GM12875 (cell line): ENCODE measurements at regions not wholly inside any gene's neighbourhood (a gene's known extent, or its start where the extent isn't known, plus 50 kb on each side); places are given as distances from the start of the nearest gene placed in this dataset.

Source experiments
- H3K4me3 ChIP-seq: one replicate; pipeline ENCODE4 v1.5.1; 2011; ENCODE audit warnings: low read depth, low read length, control low read depth
- CTCF ChIP-seq: IDR thresholded peaks from 2 replicates; pipeline ENCODE4 v1.5.1; 2011; ENCODE audit warnings: low read depth, mild to moderate bottlenecking, control low read depth, inconsistent platforms, low read length, moderate library complexity, borderline replicate concordance; ENCODE audit not compliant: insufficient read depth

GRCh38 chr10:29163746-29164145 is 125.1 kb upstream of the LYZL1 start:
- TF ChIP-seq CTCF: no peak
- H3K4me3 ChIP-seq: no peak overlapping the region

- H3K4me3 ChIP-seq: no peak overlapping the region
- TF ChIP-seq CTCF: no peak
Observed at GRCh38 chr10:29166713-29167112, 122.2 kb upstream of the LYZL1 start.

GRCh38 chr10:29169021-29169420 is 119.8 kb upstream of the LYZL1 start:
- H3K4me3 ChIP-seq: no peak overlapping the region
- TF ChIP-seq CTCF: no peak

- no peak overlapping the region for H3K4me3 ChIP-seq
- no peak for TF ChIP-seq CTCF
Observed at GRCh38 chr10:29171717-29172116, 117.2 kb upstream of the LYZL1 start.

GRCh38 chr10:29174389-29174788 is 114.5 kb upstream of the LYZL1 start:
- no peak overlapping the region for H3K4me3 ChIP-seq
- TF ChIP-seq CTCF: no peak

GRCh38 chr10:29176845-29177832 is 111.7 kb upstream of the LYZL1 start:
- TF ChIP-seq CTCF: no peak
- no peak overlapping the region for H3K4me3 ChIP-seq

GRCh38 chr10:29181936-29182335 is 106.9 kb upstream of the LYZL1 start:
- no peak for TF ChIP-seq CTCF
- H3K4me3 ChIP-seq: no peak overlapping the region
